Endothelial cell of umbilical vein (primary cell): ENCODE measurements at regions not wholly inside any gene's neighbourhood (a gene's known extent, or its start where the extent isn't known, plus 50 kb on each side); places are given as distances from the start of the nearest gene placed in this dataset.

ENCODE experiments used
- EZH2 ChIP-seq: IDR thresholded peaks from 2 replicates; pipeline ENCODE4 v1.6.1; 2012; ENCODE audit warnings: borderline replicate concordance, low read depth, mild to moderate bottlenecking, moderate library complexity, low read length, inconsistent platforms; ENCODE audit not compliant: severe bottlenecking
- FOS ChIP-seq: IDR thresholded peaks from 2 replicates; pipeline ENCODE4 v1.6.1; 2011; ENCODE audit warnings: mild to moderate bottlenecking, low read length, moderate library complexity, borderline replicate concordance; ENCODE audit not compliant: insufficient read depth
- GATA2 ChIP-seq: IDR thresholded peaks from 2 replicates; pipeline ENCODE4 v1.7.0; 2011; ENCODE audit warnings: low read depth, mild to moderate bottlenecking, moderate library complexity, mixed read lengths, low read length; ENCODE audit not compliant: insufficient read length, insufficient read depth
- MYC ChIP-seq: IDR thresholded peaks from one replicate; pipeline ENCODE4 v1.6.1; 2011; ENCODE audit warnings: mild to moderate bottlenecking, low read depth, low read length
- POLR2A ChIP-seq: IDR thresholded peaks from 2 replicates; pipeline ENCODE4 v1.6.1; 2012; ENCODE audit warnings: low read depth, mild to moderate bottlenecking, control low read depth, low read length
- POLR2AphosphoS5 ChIP-seq: IDR thresholded peaks from 2 replicates; pipeline ENCODE4 v1.6.1; 2012; ENCODE audit warnings: low read depth, mild to moderate bottlenecking, control low read depth, low read length, moderate library complexity; ENCODE audit not compliant: insufficient read depth
- TF ChIP-seq, protein P1 (sequence below), 2 donors: IDR thresholded peaks; 1 replicate in 1 of 2; 2 replicates in 1 of 2; pipeline ENCODE4 v1.5.1; 2011; ENCODE audit warnings: low read length in 2 of 2, mild to moderate bottlenecking in 2 of 2, moderate library complexity in 2 of 2, control low read depth in 1 of 2, inconsistent platforms in 1 of 2, low read depth in 1 of 2; ENCODE audit not compliant: insufficient read depth in 1 of 2; ENCODE audit errors: extremely low read depth in 1 of 2
- TF ChIP-seq, protein P2 (sequence below): IDR thresholded peaks from 2 replicates; pipeline ENCODE4 v1.6.1; 2011; ENCODE audit not compliant: insufficient read depth, insufficient read length

DNA sequence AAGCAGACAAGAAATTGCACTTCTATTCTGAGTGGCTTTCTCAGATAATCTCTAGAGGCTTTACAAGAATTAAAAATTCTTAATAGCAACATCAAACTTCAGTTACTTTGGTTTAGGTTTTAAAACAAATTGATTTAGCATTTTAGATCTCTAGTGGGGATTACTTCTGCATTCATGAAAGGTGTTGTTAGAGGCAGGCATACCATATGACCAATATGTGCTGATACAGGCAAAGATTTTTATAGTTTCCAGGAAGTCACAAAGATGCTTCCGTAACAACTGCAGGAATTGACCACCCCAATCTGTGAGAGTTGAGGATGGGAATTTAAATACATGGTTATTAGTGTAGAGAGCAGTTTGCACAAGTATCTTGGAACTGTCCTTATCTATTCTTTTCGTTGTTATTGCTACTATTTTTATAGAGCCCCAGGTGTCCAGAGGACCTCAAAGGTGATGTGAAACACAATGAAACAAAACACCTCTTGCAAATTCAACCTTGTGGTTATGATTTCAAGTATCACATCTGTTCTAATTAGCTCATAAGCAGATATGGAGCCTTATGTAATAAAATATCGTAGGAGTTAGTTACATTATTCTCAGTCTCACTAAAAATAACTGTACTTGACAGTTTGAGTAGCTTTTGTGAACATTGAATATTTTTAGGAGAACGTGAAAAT lies 512.7 kb upstream of the ADGRL4 start:
- TF ChIP-seq, protein P1, sequence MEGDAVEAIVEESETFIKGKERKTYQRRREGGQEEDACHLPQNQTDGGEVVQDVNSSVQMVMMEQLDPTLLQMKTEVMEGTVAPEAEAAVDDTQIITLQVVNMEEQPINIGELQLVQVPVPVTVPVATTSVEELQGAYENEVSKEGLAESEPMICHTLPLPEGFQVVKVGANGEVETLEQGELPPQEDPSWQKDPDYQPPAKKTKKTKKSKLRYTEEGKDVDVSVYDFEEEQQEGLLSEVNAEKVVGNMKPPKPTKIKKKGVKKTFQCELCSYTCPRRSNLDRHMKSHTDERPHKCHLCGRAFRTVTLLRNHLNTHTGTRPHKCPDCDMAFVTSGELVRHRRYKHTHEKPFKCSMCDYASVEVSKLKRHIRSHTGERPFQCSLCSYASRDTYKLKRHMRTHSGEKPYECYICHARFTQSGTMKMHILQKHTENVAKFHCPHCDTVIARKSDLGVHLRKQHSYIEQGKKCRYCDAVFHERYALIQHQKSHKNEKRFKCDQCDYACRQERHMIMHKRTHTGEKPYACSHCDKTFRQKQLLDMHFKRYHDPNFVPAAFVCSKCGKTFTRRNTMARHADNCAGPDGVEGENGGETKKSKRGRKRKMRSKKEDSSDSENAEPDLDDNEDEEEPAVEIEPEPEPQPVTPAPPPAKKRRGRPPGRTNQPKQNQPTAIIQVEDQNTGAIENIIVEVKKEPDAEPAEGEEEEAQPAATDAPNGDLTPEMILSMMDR (IDR thresholded peaks at IDR 0.05; ENCODE audit: extremely low read depth in 1 of 2, insufficient read depth in 1 of 2, low read depth in 1 of 2, low read length in 2 of 2) = no peak
- TF ChIP-seq POLR2A (no peak), POLR2AphosphoS5 (no peak), FOS (no peak), EZH2 (no peak), MYC (no peak), GATA2 (no peak)
- TF ChIP-seq, protein P2, sequence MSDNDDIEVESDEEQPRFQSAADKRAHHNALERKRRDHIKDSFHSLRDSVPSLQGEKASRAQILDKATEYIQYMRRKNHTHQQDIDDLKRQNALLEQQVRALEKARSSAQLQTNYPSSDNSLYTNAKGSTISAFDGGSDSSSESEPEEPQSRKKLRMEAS = no peak
